HG02981 (cell line): ENCODE measurements at regions not wholly inside any gene's neighbourhood (a gene's known extent, or its start where the extent isn't known, plus 50 kb on each side); places are given as distances from the start of the nearest gene placed in this dataset.

Experiments
- ATAC-seq: cut with Tn5 transposase; IDR thresholded peaks from one replicate; pipeline ENCODE4 v1.9.1; 2021; ENCODE audit warnings: mild to moderate bottlenecking, moderate library complexity; ENCODE audit not compliant: unreplicated experiment

DNA sequence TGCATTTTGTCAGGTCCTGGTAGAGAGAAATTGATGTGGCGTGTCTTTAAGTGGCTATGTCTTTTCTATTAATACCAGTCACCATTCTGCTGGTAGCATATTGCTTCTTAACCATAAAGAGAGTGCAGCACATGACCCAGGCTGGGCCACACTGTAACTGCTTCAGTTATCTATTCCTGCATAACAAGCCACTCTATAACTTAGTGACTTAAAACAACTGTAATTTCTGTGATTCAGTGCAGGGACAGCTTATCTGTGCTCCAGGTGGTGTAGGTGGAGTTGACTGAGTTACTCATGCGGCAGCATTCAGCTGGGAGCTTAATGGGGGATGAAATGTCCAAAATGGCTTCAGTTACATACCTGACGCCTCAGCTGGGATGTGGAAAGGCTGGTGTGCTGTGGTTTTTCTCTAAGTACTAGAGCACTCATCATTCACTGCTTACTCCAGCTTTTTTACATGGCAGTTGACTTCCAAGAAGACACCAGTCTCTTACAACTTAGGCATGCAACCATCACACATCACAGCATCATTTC is 742.4 kb downstream of the SATB2 start:
- no peak for ATAC-seq

DNA sequence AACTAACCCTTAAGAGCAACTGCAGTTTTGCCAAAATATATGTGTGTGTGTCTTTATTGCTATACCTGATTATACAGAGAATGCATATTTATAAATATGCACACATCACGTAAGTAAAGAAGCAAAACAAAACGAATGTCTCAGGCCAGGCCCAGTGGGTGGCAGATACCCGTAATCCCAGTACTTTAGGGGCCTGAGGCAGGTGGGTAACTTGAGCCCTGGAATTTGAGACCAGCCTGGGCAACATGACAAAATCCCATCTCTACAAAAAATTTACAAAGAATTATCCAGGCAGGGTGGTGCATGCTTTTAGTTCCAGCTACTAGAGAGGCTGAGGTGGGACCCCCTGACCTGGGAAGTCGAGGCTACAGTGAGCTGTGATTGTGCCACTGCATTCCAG is 745.3 kb downstream of the SATB2 start:
- ATAC-seq: no peak

DNA sequence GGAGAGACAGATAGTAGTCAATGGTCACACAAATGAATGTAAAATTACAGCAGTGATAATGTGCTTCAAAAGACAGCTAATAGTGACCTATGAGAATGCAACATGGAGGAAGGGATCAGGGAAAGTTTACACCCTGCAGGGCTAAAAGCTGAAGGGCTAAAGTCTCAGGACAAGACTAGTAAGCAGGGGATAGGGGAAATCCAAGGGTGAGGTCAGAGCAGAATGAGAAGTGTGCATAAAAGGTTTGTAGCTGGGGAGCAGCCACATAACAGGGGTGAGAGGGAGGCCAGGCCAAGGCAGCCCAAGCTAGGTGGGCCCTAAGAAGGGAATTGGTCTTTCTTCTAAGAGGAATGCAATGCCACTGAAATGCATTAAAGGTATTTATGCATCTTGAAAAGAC is 746.3 kb downstream of the SATB2 start:
- no peak for ATAC-seq

DNA sequence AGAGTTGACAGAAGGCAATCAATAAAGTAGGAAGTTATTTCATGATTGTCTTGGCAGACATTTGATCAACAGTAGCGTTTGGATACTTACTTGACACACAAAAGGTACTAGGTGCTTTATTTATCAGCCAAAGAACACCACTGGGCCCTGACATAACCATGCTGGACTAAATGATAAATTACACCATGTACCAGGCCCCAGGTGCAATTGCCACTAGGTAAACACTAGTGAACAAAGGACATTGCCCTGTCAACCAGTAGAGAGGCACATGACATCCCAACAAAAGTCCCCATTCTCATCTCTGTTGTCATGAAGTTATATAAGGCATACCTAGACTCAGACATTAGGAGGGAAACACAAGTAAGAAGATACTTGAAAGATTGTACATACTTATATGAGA is 747.2 kb downstream of the SATB2 start:
- ATAC-seq: no peak

DNA sequence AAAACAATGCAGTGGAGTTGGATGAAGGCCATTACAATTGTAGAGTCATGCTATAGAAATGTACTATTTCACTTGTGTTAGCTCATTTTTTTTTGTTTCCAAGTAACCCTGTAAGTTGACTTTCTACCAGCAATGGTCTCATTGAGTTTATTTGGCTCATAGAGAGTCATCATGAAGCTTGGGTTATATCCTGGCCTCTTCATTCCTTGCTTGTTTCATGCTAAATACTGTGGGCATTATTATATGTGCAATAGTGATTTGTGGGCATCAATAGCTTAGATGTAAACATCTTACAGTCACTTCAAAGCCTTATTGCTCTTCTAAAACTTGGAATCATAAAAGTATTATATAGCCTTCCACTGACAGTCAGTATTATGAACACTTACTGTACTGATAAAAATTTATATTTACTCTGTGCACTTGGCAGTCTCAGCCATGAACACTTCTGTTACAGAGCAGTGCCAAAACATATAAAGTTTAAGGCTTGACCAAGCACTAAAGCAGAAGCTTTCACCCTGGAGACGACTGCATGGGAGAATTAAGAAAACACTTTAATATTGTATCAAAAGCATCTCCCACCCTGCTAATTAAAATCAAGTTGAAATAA is 751.2 kb downstream of the SATB2 start:
- no peak for ATAC-seq

DNA sequence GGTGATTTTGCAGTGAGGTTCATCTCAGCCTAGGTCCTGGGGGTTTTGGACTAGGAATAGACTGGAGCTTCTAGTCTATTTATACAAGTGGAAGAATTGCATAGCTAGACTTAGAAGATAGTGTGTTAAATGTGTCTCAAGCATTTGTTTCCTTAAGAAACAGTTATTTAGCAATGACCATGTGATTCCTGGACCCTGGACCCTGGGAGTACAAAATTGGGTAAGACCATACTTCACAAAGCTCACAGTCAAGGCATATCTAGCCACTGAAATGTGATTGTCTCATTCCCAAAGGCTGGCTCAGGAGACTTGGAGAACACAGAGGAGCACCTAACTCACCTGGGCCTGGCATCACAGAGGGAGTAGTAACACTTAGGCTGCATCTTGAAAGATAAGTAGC is 754.5 kb downstream of the SATB2 start:
- no peak for ATAC-seq

DNA sequence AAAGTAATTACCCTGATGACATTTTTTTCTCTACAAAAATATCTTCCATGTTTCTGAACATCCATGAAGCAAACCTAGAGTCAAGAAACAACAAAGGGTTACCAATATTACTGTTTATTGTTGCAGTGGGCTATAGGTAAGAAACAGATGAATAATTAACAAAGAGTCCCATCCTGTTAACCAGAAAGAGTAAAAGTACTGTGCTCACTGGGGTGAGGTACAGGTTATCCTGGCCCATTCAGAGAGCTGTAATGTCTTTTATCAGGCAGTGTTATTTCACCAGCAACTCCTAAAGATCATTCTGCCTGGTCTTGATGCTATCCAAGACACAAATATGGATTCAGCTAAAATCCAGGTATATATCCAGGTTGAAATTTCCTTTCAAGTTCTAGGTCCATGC is 754.9 kb downstream of the SATB2 start:
- no peak for ATAC-seq

DNA sequence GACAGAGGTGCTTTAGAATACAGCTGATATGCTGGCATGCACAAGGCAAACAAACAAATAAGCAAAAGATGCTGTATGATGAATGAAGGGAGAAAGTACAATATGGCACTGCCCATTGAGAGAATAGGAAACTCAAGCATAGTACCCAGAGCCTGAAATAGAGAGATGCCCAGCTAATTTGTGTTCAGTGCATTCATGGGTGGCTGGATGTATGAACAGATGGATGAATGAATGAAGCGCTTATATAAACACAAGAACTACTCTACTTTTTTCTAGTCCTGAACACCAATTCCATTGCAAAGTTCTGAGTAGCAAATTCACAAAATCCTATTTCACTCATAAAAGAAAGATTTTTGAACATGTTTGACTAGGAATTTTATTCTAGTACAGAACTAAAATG is 756.3 kb downstream of the SATB2 start:
- ATAC-seq: no peak

DNA sequence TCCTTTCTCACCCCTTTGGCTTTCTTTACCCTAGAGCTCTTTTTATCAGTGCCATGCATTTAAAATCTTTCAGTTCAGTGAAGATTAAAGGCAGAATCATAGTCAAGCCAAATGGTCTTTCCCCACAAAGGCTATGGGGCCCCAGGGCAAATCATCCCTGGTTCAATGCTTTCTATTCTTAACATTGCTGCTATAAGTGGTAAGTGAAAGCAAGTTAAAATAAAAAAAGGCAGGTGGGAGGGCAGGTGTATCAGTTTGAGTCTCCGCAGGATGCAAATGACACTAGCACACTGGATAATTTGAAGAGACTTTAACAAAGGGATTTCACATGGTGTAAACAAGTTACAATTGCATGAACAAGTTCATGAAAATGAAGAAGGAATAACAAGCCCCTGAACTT is 757.4 kb downstream of the SATB2 start:
- no peak for ATAC-seq

DNA sequence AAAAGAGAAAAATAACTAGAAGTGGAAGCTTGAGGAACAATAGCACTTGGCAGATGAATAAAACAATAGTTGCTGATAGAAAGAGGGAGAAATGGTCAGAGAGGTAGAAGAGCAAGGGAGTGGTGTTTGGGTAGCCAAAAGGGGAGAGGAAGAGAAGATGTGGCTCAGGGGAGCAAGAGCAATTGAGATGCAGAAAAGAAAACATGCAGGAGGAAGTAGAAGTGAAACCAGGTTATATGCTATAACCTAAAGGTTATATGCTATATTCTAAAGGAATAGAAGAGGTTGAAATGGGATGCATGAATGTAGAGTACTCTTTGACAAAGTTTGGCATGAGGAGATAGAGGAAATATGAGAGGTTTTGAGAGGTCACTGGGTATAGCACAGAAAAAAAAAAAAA is 759.5 kb downstream of the SATB2 start:
- ATAC-seq: no peak

DNA sequence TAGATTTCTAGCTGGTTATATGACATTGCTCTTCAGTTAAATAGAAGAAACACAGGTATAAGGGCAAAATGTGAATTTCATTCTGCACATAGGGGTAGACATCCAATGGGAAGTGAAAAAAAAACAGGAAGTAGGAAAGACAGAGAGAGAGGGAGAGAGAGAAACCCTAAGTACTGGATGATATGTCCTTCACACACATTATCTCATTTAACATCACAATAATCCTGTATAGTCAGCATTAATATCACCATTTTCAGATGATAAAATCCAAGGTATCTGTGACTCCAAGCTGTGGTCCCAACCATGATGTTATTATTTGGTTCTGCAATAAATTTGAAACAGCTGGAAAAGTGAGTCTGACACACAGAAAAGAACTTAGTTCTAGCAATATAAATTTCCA is 759.9 kb downstream of the SATB2 start:
- ATAC-seq: no peak

DNA sequence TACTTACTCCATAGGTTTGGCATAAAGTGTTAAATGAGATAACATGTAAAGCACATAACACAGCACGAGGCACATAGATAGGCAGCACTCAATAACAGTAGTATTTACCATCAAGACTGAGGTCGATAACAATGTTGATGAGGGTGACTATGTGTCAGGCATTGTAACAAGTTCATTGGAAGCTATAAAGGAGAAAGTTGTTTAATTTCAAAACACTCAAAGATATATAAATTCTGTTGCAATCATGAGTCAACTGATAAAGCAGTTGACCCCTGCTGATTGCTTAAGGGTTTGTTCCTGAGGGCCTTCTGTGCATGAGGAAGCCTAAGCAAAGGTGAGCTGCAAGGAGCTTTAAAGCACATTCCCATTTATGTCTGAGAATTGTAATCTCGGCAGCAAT is 760.5 kb downstream of the SATB2 start:
- no peak for ATAC-seq

DNA sequence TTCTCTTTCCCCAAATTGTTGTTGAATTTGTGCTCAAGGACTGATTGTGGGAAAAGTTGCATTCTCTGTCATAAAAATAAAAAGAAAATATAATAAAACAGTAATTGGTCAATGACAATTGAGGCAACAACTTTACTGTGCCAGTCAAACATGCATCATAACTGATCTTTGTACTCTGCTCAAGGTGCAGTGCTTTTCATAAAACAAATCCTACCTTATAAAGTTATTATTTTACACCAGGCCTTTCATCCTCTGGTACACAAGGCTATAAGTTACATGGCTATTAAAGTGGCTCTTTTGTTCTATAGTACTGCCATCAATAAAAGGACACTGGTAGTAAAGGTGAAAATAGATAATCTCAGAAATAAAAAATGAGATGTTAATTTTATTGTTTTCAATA is 761.9 kb downstream of the SATB2 start:
- no peak for ATAC-seq

DNA sequence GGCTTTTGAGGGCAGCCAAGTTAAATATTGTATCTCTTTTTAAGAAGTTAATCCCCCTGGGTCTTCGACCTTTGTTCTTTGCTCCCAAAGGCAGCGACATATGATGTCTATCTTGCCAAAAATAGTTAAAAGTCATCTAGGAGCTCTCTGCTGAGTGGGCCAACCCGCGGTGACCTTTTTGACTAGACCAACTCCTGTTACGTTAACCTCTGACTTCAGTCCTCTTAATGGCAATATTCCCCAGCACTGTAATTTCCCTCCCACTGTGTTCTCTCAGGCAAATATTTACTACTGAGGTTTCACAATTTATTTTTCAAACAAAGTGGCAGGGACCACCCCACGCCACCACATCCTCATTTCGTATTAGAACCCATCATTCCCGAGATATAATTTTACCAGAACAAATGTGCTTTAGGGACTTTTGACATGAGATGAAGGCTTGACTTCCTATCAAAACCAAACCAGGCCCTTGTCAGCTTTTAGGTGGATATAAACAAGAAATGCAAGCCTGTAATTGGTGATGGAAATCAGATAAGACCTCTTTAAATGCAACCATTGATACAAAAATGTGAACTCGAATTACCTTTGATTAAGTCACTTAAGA is 764.7 kb downstream of the SATB2 start:
- ATAC-seq: no peak

DNA sequence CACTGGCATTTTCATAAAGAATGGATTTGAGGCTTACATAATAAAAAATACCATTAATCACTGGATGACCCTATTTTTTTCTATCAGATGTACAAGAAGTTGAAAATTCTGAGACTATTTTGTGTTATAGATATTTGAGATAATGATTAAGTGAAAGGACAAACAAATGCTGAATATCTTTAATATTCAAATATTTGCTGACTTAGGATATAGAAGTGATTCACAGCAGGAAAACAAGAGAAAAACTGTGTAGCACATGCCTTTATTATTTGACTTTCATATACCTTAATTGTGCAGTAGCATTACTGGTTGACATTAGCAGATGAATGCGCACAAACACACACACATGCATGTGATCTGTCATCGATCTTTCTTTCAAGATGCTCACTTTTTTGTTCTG is 766.5 kb downstream of the SATB2 start:
- no peak for ATAC-seq

DNA sequence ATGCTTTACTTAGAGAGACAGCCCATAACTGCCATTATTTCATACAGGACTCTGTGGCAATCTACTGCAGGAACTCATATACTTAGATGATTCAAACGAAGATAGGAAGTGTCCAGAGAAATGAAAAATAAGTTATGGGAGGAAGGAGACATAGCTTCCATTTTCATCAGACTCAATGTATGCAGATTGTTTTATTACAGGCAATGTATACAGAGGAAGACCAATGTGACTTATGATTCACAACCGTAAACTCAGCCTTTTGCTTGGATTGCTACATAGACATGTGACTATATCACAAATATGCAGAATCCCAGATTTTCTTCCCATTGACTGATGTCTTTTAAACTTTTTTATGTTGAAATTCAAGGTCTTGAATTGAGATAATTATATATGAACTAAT is 793.4 kb downstream of the SATB2 start:
- no peak for ATAC-seq

DNA sequence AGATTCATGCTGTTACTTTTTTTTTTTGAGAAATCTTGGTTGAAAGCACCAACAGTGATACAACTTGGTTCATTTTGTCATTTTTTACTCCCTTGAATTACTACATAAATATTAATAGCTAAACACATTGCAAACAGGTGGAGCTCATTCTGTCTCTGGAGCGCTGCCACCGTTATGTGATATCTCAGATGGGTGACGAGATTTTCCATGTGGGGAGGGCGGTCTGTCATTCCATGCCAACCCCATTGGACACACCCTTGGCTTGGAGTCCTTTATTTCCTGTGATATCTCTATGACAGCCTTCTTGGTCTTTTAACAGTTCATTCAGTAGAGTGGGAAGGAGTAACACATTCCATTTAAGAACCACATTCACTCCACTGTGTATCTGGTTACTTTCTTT is 794.8 kb downstream of the SATB2 start:
- ATAC-seq: no peak

DNA sequence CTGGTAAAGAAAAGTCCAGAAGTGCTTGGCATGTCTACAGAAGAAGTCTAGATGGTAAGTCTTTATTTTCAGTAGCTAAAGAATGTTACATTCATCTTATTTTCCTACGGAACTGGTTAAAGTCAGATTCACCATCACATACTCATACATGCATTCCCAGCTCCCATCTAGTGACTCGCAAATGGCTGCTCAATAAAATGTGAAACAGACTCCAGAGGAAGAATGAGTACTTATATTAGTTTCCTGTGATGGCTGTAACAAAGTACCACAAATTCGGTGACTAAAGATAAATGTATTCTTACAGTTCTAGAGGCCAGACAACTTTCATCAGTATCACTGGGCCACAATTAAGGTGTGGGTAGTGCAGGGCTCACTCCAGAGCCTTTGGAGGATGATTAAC is 797.2 kb downstream of the SATB2 start:
- ATAC-seq: no peak

DNA sequence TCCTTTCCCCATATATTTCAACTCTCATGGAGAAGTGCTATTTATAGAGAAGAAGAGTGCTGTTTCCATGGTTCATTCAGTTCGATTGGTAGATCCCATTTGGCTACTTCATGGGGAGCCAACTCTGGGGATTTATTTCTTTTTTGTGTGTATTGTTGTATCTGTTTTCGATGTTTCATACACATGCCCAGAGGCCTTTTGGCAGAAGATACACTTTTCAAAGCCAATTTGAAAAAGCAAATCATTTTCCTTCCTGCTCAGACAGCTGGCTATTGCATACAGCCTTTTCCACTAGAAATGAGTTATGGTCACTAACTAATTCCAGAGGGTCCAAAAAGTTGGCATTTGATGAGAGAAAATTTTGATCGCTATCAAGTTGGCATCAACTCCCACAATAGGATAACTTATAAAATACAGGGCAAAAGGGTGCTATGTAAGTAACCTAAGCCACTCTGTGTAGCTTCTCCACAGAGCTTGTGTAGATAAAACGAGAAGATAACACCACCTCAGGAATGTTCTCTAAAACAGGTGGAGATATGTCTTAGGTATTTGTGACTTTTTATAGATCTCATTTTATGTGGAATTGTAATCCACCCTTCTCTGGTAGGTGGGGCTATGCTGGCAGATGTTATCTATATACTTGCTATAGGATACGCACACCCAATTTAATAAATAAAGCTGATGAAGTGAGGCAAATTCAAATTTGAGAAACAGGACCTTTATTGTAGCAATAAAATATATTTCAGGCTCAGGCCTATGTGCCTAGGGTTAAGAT is 798.5 kb downstream of the SATB2 start:
- no peak for ATAC-seq

DNA sequence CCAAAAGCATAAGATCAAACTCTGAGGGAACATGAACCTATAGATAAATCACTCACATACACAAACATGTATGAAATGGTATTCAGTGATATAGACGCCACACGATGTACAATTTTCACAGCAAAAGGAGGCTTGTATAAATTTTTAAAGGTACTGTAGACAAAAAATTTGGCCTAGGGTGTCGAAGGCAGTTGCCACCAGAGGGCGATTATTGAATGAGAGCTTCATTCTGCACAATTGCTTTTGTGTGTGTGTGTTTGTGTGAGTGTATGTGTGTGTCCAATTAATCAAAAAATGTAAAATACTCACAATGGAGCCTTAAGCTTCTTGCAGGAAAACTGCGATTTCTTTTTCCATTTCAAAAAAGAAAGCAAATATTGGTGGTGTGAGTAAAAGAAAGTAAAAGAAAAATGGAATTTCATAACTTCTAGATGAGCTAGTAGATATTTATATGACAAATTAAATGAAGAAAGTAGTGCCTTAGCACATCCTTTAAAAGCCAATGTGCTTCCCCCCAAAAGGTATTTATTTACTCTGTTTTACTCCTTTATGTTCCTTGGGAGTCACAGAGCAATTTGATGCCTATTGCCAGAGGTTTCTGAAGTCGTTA is 800.1 kb downstream of the SATB2 start:
- ATAC-seq: no peak

DNA sequence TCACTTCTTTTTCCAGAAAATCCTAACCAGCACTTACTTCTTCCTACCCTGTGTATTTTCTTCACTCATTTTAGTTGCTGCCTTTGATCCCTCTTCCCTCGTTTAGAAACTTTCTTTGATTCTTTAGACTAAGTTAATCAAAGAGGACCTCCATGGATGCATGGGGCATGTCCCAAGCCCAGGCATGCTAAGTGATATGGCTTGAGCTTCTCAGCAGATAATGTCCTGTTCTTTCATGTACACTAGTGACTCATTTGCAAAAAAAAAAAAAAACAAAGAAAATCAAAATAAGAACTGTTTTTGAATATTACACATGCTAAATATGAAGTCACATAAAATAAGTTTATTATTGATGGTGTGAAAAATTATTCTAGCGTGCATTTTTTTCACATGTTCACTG is 800.9 kb downstream of the SATB2 start:
- no peak for ATAC-seq

DNA sequence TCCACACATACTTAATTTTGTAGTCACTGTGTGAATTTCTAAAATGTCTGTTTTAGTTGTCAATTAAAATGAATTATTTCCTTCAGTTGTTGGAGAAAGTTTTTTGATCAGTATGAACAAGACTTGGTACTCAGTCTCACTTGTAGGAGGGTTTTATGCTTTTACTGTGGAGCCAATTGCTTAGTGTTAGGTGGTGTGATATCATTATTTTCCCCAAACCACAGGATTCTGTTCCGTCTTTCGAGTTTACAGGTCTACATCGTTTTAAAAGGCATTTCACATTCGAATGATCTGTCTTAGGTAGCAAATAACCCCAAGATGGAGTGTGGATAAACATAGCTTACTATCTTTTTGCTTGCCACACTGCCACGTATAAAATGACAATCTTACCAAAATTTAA is 803.1 kb downstream of the SATB2 start:
- no peak for ATAC-seq
